Fibroblast of peridontal ligament (primary cell): ENCODE measurements at regions not wholly inside any gene's neighbourhood (a gene's known extent, or its start where the extent isn't known, plus 50 kb on each side); places are given as distances from the start of the nearest gene placed in this dataset.
"Not testable (repeated sequence)": the region's sequence is repeated elsewhere in the genome, so short reads cannot be mapped to it uniquely, and the experiment has no call there.

ENCODE experiments used
- DNase-seq: peaks from one replicate; pipeline ENCODE4 v3.0.0-alpha.2; 2010; ENCODE audit errors: extremely low read depth

DNA sequence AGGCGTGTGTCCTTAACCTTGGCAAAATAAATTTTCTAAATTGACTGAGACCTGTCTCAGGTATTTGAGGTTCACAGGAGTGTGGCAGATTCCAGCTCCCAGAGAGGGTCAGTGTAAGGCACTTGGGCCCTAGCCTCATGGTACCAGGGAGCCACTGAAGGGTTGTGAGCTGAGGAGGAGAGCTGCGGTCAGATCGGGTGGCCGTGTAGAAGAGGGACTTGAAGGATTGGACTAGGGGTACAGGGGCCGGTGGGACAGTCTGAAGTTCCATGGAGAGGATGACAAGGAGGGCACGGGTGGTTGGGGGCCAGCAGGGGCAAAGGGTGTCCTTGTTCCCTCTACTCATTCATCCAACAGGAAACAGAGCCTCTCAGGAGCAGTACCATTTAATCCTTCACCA is 327.0 kb upstream of the HS6ST1 start:
- no peak for DNase-seq

DNA sequence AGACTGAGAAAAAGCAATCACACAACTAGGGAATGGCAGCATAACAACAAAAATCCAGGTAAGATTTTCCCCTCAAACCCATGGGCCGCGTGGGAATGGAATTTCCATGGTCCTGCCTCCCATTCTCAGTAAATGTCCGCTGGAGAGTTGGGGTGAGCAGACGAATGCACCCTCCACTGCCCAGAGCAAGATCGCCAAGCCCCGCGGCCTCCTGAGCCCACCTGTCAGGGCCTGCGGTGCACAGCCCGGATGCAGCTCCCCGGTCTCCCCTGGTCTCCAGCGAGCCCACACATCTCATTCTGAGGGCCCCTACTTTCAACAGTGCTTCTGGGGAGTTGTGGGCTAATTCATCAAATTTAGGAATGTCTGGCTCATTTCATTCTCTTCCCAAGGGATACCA is 327.4 kb upstream of the HS6ST1 start:
- no peak for DNase-seq

DNA sequence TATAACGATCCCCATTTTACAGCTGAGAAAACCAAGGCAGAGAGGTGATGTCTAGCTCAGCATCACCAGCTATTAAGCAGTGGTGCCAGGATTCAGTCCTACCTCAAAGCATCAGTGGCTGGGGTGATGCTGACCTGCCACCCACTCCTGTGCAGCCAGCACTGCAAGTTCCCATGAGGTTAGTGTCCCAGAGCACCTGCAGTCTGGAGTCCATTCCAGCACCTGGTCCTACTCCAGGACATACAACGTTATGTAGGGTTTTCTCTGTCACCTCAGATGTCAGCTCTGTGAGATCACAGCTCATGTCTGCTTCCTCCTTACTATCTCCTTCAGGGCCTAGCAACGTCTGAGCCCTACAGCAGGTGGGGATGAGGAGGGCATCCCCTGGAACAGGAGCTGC is 328.0 kb upstream of the HS6ST1 start:
- no peak for DNase-seq

DNA sequence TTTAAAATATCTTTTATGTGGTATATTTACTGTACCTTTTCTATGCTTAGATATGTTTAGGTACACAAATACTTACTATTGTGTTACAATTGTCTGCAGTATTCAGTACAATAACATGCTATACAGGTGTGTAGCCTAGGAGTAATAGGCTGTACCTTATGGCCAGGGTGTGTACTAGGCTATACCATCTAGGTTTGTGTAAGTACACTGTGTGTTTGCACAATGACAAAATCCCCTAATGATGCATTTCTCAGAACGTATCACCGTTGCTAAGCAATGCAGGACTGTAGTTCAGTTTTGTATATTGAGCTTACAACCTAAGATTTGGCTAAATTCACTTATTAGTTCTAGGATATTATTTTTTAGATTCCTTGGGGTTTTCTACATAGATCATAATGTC is 332.3 kb upstream of the HS6ST1 start:
- no peak for DNase-seq

DNA sequence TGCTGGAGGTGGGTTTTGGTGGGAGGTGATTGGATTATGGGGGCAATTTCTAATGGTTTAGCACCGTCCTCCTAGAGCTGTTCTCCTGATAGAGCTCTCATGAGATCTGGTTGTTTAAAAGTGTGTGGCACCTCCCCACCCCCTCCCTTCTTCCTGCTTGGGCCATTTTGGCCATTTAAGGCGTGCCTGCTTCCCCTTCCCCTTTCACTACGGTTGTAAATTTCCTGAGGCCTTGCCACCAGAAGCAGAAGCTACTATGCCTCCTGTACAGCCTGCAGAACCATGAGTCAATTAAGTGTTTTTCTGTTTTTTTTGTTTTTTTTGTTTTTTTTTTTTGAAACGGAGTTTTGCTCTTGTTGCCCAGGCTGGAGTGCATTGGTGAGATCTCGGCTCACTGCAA is 335.7 kb upstream of the HS6ST1 start:
- DNase-seq = no peak

DNA sequence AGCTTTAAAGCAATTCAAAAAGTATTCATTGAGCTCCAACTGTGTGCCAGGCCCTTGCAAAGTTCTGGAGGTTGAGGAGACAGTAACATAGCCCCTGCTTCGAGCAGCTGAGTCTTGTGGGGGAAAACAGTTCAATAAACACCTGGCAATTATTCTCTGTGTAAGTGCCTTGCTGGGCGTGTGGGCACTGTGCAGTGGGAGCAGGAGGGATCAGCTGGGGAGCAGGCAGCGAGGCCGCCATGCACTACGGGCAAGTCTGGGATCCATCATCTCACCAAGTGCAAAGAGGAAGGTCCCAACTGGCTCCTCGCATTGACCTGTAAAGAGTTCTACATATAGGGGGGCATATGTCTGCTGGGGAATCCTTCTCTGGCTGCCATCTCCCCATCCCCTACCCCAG is 342.2 kb upstream of the HS6ST1 start:
- no peak for DNase-seq

DNA sequence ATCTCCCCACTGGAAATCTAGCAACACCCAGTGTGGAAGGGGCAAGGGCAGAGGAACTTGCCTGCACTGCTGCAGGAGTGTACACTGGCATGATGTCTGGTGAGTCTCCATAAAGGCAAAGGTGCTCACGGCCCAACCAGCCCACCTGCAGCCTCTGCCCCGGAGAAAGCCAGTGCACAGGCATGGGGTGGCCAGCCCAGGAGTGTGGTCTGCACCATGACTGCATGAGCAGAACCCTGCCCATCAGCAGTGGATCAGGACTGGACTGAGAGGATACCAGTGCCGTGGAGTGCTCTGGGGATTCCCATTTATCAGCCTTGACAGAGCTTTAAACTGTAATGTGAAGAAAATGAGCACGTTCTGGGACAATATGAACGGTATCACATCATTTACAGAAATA is 342.6 kb upstream of the HS6ST1 start:
- no peak for DNase-seq

DNA sequence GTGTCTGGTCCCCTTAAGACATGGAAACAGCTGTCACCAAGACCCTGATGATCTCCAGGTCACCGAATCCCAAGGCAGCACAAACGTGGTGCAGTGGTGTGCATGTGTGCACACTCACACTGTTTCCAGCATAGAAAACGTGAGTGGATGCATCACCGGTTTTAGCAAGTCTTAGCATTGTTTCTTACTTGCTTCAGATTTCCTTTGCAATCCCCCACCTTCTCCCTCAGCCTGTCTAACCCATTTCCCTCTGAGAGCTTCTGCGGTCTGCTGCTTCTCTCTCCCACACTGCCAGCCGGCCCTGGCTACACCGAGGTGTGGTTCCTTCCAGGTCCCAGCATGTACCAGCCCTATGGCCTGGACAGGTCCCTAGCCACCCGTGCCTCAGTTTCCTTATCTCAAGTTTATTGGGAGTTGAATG is 343.4 kb upstream of the HS6ST1 start:
- no peak for DNase-seq

DNA sequence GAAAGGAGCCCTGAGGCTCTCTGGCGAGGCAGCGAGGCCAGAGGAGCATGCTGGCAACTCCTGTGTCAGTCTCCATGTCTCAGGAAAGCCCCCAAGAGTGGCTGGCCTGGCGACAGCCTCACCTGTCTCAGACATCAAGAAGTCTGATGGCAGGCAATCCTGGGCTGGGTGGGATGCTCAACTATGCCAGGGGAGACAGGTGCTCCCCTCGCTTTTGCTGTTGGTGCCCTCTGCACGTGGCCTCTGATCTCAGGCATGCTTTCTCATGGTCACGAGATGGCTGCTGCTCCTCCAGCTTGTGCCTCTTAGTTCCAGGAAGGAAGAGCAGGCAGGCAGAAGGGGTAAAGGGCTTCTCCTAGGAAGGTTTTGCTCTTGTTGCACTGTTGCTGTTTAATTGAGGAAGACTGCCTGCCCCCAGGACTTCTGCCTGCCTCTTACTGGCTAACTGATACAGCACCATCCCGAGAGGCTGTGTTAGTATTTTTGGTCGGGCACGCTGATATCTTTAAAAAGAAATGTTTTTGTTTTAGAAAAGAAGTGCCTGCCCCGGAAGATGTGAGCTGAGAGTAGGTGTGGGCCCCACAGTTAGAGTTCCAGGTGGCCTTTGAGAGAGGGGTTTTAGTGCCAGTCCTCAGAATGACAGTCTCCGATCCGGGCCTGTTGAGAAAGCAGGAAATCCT is 344.8 kb upstream of the HS6ST1 start:
- no peak for DNase-seq

DNA sequence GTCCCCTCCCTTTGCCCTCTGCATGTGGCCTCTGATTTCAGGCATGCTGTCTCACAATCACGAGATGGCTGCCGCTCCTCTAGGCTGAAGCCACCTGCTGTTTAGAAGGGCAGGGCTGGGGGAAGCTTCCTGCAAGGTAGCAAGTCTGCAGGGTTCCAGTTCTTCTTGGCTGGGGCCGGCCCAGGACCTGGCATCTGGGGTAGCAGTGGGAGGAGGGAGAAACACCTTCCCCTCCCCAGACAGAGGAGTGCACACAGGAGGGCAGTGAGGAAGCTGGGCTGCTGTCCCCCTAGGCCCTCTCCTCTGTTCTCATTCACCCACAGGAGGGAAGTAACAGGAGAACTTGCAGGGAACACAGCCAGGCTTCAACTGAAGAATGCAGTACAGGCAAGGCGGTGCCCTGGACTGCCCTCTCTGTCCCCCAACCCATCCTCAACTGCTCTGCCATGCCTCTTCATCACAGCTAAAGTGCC is 345.9 kb upstream of the HS6ST1 start:
- DNase-seq = no peak

DNA sequence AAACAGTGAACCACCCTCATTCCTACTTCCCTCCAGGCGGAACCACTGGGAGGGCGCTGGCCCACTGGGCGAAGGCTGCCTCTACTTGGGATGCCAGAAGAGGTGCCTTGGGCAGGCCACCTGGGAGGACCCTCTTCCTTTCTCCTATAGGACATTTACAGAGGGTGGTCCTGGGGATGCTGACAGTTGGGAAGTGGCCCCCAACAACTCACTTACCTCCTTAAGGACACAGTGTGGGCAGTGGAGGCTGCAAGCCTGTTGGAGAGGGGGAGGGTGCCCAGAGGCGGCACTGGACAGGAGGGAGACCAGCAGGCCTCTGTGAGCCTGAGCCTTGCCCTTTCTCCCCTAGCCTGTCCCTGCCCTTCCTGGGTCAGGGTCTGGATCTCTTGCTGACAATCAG is 346.4 kb upstream of the HS6ST1 start:
- no peak for DNase-seq

DNA sequence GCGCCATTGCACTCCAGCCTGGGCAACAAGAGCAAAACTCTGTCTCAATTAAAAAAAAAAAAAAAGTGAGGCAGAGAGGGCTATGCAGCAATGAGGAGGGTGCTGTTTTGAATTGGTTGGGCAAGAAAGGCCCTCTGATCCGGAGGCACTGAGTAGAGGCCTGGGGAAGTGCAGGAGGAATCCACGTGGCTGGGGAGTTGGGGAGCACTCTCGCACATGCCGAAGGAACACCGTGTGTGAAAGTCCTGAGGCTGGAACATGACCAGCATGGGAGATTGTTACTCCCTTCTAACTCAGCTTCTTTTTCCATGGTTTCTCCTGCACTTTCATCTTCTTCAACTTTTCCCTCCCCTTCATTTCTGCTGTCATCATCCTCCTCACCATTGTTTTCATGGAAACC is 347.9 kb upstream of the HS6ST1 start:
- no peak for DNase-seq

DNA sequence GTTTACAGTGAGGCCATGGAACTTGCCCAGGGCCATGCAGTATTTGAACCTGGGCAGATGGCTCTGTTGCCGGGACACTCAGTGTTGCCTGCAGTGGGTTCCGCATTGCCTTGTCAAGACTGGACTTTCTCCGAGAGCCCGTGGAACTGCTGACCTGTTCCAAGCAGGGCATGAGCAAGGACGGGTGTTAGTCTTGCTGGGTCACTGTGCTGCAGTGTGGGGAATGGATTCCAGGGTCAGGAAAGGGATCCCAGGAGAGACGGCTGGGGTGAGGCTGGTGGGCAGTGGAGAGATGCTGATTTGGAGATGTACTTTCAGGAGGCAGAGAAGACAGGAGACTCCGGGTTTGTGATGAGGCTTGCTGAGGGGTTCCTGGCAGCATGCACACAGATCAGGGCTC is 348.7 kb upstream of the HS6ST1 start:
- no peak for DNase-seq

DNA sequence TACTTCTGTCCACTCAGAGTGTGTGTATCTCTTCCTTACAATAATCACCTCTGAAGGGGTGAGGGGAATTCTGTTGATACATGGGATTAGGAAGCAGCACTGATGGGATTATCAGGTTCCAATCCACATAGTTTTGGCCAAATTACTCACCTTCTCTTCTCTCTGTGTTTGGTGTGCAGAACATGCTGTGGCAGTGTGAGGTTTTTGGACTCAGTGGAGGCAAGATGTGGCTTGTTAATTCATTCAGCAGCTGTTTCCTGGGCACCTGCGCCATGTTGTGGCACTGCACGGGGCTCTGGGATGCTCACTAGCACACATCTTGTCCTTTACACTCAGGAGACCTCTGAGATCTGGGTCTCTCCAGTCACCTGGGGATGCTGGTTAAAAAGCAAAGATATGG is 350.3 kb upstream of the HS6ST1 start:
- DNase-seq = no peak

DNA sequence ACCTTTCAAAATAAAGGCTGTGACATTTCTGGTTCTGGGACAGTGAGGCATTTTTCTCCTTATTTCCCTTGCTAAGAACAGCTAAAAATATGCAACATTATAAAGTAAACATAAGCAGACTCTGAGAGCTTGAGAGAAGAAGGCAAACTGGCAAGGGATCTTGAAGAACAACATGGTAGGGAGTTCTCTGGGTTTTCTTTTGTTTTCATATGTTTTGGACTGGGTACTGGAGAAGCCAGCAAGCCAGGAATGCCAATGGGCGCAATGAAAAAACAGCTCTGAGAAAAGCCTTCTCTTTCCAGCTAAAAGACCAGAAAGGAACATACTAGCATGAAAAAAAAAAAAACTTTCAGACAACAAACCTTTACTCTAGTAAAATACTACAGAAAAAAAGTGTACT is 351.4 kb upstream of the HS6ST1 start:
- no peak for DNase-seq

DNA sequence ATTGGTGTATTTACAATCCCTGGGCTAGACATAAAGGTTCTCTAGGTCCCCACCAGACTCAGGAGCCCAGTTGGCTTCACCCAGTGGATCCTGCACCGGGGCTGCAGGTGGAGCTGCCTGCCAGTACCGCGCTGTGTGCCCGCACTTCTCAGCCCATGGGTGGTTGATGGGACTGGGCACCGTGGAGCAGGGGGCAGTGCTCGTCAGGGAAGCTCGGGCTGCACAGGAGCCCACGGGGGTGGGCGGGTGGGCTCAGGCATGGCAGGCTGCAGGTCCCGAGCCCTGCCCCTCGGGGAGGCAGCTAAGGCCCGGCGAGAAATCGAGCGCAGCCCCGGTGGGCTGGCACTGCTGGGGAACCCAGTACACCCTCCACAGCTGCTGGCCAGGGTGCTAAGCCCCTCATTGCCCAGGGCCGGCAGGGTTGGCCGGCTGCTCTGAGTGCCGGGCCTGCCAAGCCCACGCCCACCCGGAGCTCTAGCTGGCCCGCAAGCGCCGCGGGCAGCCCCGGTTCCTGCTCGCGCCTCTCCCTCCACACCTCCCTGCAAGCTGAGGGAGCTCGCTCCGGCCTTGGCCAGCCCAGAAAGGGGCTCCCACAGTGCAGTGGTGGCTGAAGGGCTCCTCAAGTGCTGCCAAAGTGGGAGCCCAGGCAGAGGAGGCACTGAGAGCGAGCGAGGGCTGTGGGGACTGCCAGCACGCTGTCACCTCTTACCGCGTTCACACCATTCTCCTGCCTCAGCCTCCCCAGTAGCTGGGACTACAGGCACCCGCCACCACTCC is 353.5 kb upstream of the HS6ST1 start:
- not testable (repeated sequence) for DNase-seq

DNA sequence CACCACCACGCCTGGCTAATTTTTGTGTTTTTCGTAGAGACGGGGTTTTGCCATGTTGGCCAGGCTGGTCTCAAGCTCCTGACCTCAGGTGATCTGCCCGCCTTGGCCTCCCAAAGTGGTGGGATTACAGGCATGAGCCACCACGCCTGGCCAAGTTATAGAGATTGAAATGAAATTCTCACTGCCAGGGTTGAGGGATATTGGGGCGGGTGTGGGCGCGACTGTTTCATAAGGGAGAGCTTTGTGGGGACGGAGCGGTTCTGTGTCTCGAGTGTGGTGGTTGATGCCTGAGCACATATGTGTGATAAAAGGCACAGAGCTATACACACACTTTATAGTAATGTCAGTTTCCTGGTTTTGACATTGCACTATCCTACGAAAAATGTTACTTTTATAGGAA is 361.0 kb upstream of the HS6ST1 start:
- not testable (repeated sequence) for DNase-seq

DNA sequence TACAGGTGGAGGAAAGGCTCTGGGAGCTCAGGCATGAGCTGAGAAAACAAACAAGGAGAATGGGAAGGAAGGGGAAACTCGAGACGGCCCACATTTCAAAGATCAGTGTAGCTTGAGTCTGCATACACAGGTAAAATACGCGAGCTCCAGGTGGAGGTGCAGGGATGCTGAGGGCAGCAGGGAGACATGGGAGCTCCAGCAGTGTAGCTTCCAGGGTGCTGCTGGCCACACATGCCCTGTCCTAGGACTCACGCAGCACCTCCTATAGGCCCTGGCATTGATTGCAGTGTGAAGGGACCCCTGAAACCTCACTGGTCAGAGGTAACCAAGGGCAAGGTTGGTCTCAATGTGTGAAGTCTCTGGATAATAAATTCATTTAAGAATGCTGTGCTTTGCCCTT is 362.8 kb upstream of the HS6ST1 start:
- DNase-seq = no peak

DNA sequence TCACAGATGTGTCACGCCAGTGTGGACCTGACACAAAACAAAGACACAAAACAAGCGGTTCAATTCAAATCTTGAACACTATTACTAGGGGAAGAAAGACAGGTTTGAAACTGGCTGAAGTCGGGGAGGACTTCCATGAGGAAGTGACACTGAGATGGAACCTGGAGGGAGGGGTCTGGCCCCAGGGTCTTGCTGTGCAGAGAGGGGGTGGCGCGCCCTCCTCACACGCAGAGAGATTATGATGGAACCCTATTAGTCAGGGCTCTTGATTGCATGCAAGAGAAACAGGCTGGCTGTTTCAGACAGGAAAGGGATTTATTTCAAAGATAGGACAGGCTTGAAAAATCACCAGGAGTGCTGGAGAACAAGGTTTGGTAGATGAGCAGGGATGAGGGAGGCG is 363.6 kb upstream of the HS6ST1 start:
- no peak for DNase-seq

DNA sequence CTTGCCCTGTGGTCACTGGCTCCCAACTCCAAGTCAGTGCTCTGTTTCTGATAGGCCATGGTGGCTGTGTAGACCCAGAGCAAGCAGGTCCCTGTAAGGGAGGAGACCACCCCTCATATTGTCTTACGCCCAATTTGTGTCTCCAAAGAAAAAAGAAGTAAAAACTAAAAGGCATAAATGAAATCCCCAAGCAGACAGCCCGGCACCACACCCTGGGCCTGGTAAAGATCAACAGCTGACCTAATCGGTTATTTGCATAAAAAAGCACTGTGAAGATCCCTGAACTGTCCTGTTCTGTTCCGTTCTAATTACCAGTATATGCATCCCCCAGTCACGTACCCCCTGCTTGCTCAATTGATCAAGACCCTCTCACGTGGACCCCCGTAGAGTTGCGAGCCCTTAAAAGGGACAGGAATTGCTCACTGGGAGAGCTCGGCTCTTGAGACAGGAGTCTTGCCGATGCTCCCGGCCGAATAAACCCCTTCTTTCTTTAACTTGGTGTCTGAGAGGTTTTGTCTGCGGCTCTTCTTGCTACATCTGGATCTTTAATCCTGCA is 364.1 kb upstream of the HS6ST1 start:
- no peak for DNase-seq

DNA sequence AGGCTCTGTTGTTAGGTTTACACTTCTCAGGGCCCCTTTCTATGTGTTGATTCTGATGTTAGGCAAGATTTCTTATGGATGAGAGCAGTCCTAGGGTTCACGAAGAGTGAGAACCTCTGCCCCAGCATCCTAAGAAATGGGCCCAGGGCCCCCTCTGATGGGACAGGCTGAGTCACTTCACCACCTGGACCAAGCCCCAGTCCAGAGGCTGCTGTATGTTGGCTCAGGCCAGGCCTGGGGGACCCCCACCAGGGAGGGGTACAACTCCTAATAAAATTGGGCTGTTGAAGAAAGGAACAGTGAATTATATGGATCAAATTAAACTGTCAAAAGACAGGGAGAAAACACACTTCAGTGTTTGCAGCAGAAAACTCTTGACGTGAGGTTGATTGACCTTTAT is 365.9 kb upstream of the HS6ST1 start:
- DNase-seq = no peak

DNA sequence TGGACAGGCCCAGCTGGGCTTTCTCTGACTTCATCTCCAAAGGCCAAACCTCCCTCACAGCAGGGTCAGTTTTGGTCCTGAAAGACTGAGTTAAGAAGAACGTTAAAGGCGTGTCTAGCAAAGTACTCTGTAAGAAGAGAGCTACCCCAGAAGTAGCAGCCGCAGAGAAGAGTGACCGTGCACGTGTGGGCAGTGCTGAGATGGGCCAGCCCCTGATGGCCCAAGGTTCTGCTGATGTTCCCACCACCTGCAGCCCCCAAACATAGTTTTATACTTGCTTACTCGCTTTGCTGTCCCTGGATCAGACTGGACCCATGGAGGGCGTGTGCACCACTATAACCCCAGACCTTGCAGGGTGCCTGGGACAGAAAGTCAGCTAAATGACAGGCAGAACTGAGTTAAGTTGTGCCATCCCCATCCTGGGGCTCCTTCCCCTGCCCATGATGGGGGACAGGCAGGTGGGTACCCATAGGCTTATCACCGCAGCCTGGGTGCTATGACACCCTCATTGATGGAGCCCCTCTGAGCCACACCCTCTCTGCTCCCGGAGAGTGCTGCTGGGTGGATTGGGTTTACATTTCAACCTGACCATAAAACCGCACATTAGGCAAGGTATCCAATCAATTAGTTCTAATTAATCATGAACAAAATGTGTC is 367.3 kb upstream of the HS6ST1 start:
- DNase-seq = no peak

DNA sequence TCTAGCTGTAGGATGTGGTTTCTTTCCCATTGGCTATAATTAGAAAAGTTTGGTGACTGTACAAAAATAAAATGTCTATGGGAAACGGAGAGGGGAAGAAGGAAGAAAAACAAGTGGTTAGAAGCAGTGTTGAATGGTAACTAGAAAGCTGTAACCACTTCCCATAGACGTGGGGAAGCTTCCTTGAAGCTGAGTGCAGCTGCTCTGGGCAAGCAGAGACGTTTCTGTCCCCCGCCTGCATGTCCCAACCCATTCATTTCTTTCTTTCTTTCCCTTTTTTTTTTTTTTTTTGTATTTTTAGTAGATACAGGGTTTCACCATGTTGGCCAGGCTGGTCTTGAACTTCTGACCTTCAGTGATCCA is 367.8 kb upstream of the HS6ST1 start:
- no peak for DNase-seq
